Ovary (tissue), 3 donors: ENCODE measurements at regions not wholly inside any gene's neighbourhood (a gene's known extent, or its start where the extent isn't known, plus 50 kb on each side); places are given as distances from the start of the nearest gene placed in this dataset.

Source experiments
- POLR2A ChIP-seq: fragments of 450-650 bp; IDR thresholded peaks from one replicate; pipeline ENCODE4 v1.6.1; 2017; ENCODE audit warnings: antibody characterized with exemption, mild to moderate bottlenecking, moderate library complexity
- TF ChIP-seq, protein P1 (sequence below), 3 donors: fragments of 450-650 bp in 2 of 3; fragments of 200-600 bp in 1 of 3; IDR thresholded peaks; one replicate each; pipeline versions ENCODE4 v1.5.1 to v1.8.0; 2016 to 2022; ENCODE audit warnings: antibody characterized with exemption in 3 of 3, mild to moderate bottlenecking in 1 of 3
- donor health status: DM: no; HTN: no; CAD: no.

DNA sequence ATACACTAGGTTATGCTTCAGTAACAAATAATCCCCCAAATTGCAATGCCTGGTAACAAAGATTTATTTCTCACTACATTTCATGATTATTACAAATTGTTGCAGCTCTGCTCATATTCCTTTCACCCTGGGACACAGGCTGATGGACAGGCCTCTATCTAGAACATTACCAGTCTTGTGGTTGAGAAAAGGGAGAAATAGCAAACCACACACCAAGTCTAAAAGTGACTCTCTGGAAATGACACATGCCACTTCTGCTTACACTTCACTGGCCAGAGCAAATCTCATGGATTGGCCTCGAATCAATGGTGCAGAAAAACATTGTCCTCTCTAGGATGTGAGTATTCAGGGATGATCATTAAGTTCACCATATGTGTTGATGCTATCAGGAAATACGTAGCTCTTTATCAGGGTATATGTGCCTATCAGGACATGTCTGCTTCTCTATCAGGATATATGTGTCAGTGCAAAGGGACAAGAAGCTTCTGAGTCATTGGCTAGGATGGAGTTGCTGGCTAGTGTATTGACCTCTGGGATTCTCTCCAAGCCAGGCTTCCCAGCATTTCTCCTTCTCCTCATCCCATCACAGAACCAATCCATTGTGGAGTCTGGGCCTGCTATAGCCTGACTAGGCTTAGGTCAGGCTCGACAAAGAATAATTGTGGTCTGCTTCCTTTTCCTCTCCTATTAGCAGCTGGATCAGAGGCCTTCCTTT is 91.1 kb upstream of the CEP78 start:
- TF ChIP-seq POLR2A = no peak
- TF ChIP-seq, protein P1, sequence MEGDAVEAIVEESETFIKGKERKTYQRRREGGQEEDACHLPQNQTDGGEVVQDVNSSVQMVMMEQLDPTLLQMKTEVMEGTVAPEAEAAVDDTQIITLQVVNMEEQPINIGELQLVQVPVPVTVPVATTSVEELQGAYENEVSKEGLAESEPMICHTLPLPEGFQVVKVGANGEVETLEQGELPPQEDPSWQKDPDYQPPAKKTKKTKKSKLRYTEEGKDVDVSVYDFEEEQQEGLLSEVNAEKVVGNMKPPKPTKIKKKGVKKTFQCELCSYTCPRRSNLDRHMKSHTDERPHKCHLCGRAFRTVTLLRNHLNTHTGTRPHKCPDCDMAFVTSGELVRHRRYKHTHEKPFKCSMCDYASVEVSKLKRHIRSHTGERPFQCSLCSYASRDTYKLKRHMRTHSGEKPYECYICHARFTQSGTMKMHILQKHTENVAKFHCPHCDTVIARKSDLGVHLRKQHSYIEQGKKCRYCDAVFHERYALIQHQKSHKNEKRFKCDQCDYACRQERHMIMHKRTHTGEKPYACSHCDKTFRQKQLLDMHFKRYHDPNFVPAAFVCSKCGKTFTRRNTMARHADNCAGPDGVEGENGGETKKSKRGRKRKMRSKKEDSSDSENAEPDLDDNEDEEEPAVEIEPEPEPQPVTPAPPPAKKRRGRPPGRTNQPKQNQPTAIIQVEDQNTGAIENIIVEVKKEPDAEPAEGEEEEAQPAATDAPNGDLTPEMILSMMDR (IDR thresholded peaks at IDR 0.05) = no peak
